GM19351 (cell line): ENCODE measurements at regions not wholly inside any gene's neighbourhood (a gene's known extent, or its start where the extent isn't known, plus 50 kb on each side); places are given as distances from the start of the nearest gene placed in this dataset.
"Not testable (repeated sequence)": the region's sequence is repeated elsewhere in the genome, so short reads cannot be mapped to it uniquely, and the experiment has no call there.

Source experiments
- ATAC-seq: cut with Tn5 transposase; IDR thresholded peaks from one replicate; pipeline ENCODE4 v1.9.1; 2021; ENCODE audit warnings: mild to moderate bottlenecking, moderate library complexity; ENCODE audit not compliant: unreplicated experiment

- ATAC-seq: no peak
Measured at GRCh38 chr20:19110285-19110684, 102.2 kb upstream of the SLC24A3 start.

GRCh38 chr20:19110881-19111460 is 101.5 kb upstream of the SLC24A3 start:
- ATAC-seq: no peak

- no peak for ATAC-seq
Measured at GRCh38 chr20:19112828-19113227, 99.6 kb upstream of the SLC24A3 start.

GRCh38 chr20:19113343-19113930 is 99.0 kb upstream of the SLC24A3 start:
- ATAC-seq: no peak

- ATAC-seq: no peak
Measured at GRCh38 chr20:19114410-19114809, 98.0 kb upstream of the SLC24A3 start.

GRCh38 chr20:19115581-19115980 is 96.9 kb upstream of the SLC24A3 start:
- ATAC-seq: no peak

- ATAC-seq: no peak
Measured at GRCh38 chr20:19120011-19120410, 92.4 kb upstream of the SLC24A3 start.

- no peak for ATAC-seq
Measured at GRCh38 chr20:19120569-19120968, 91.9 kb upstream of the SLC24A3 start.

- ATAC-seq: no peak
Measured at GRCh38 chr20:19121463-19121862, 91.0 kb upstream of the SLC24A3 start.

- ATAC-seq: no peak
Measured at GRCh38 chr20:19121916-19122315, 90.5 kb upstream of the SLC24A3 start.

GRCh38 chr20:19122395-19122794 is 90.0 kb upstream of the SLC24A3 start:
- ATAC-seq: no peak

- ATAC-seq: no peak
Measured at GRCh38 chr20:19125508-19125907, 86.9 kb upstream of the SLC24A3 start.

- ATAC-seq: no peak
Measured at GRCh38 chr20:19129306-19129705, 83.1 kb upstream of the SLC24A3 start.

- ATAC-seq: no peak
Measured at GRCh38 chr20:19129976-19130612, 82.3 kb upstream of the SLC24A3 start.

GRCh38 chr20:19130613-19130984 is 81.8 kb upstream of the SLC24A3 start:
- ATAC-seq: no peak

GRCh38 chr20:19137641-19138040 is 74.8 kb upstream of the SLC24A3 start:
- ATAC-seq: no peak

- no peak for ATAC-seq
Measured at GRCh38 chr20:19138758-19139157, 73.7 kb upstream of the SLC24A3 start.

GRCh38 chr20:19139584-19139983 is 72.9 kb upstream of the SLC24A3 start:
- ATAC-seq: not testable (repeated sequence)

- no peak for ATAC-seq
Measured at GRCh38 chr20:19141998-19142397, 70.4 kb upstream of the SLC24A3 start.

- no peak for ATAC-seq
Measured at GRCh38 chr20:19143890-19144289, 68.6 kb upstream of the SLC24A3 start.

- no peak for ATAC-seq
Measured at GRCh38 chr20:19161336-19161735, 51.1 kb upstream of the SLC24A3 start.
